GM12878 (cell line): ENCODE measurements at regions not wholly inside any gene's neighbourhood (a gene's known extent, or its start where the extent isn't known, plus 50 kb on each side); places are given as distances from the start of the nearest gene placed in this dataset.

ENCODE experiments used
- ATAC-seq: fragments of 200-7000 bp; cut with Tn5 transposase; 3 replicates; pipeline ENCODE4 v1.9.1; 2020; ENCODE audit warnings: mild to moderate bottlenecking, moderate library complexity
- BruUV-seq: library from RNA; stranded (reverse); fragments of 400-500 nt; replicated peaks from 2 replicates; lab custom pipeline; 2021; lab: Mats Ljungman, UMichigan
- CTCF ChIA-PET: fragments of 300-600 bp; sonication (Branson Sonifier 250); formaldehyde crosslinking; extraction: SDS; loops from one replicate; lab custom pipeline; 2021; ENCODE audit warnings: inconsistent platforms; lab: Yijun Ruan, JAX
- POLR2A ChIA-PET: fragments of 350-600 bp; formaldehyde crosslinking; extraction: SDS; loops from one replicate; lab custom pipeline; 2021; ENCODE audit warnings: inconsistent platforms; lab: Charles Lee
- RAD21 ChIA-PET: fragments of 300-600 bp; sonication (Branson Sonifier 250); formaldehyde crosslinking; loops from one replicate; lab custom pipeline; 2023; ENCODE audit warnings: antibody characterized with exemption; ENCODE audit not compliant: unreplicated experiment; lab: Charles Lee
- SMC1A ChIA-PET: fragments of 300-600 bp; sonication (Branson Sonifier 250); formaldehyde crosslinking; loops from one replicate; lab custom pipeline; 2023; ENCODE audit not compliant: unreplicated experiment, uncharacterized antibody; lab: Charles Lee
- DNase-seq: peaks from one replicate; pipeline ENCODE4 v3.0.0-alpha.2; 2011; ENCODE audit warnings: low read depth, low spot score
- FAIRE-seq: peaks from 3 replicates; lab custom pipeline; 2011; peaks lifted over from hg19 to GRCh38; lab: Jason Lieb, UNC
- H2AFZ ChIP-seq: 2 replicates; pipeline ENCODE4 v1.6.0; 2011; ENCODE audit warnings: low read depth, low read length, control low read depth; ENCODE audit not compliant: control insufficient read depth
- H3K27ac ChIP-seq: 2 replicates; pipeline ENCODE4 v1.5.1; 2011; ENCODE audit warnings: control low read depth; ENCODE audit not compliant: control insufficient read depth, insufficient read depth
- H3K27me3 ChIP-seq, 2 experiments: replicated peaks in 1 of 2; 2 replicates each; pipeline versions ENCODE4 v1.6.0 to v1.6.1; 2011; ENCODE audit warnings: low read length in 1 of 2; ENCODE audit not compliant: control insufficient read depth in 2 of 2, insufficient read depth in 2 of 2
- H3K36me3 ChIP-seq, 2 experiments: 2 replicates each; pipeline ENCODE4 v1.5.1; 2011; ENCODE audit warnings: low read length in 1 of 2; ENCODE audit not compliant: control insufficient read depth in 2 of 2, insufficient read depth in 2 of 2
- H3K4me1 ChIP-seq: 2 replicates; pipeline ENCODE4 v1.6.1; 2011; ENCODE audit warnings: mild to moderate bottlenecking, low read length, moderate library complexity, mixed read lengths; ENCODE audit not compliant: control insufficient read depth, insufficient read depth
- H3K4me2 ChIP-seq: 2 replicates; pipeline ENCODE4 v1.6.0; 2011; ENCODE audit warnings: control low read depth; ENCODE audit not compliant: control insufficient read depth, insufficient read depth
- H3K4me3 ChIP-seq: fragments of 200-600 bp; sonication (generic); 2 replicates; pipeline ENCODE4 v1.5.1; 2016
- H3K79me2 ChIP-seq: 2 replicates; pipeline ENCODE4 v1.6.0; 2011; ENCODE audit warnings: low read length; ENCODE audit not compliant: control insufficient read depth, insufficient read depth
- H3K9ac ChIP-seq: 2 replicates; pipeline ENCODE4 v1.8.0; 2011; ENCODE audit warnings: low read length, control low read depth, mixed read lengths; ENCODE audit not compliant: control insufficient read depth, insufficient read depth
- H3K9me3 ChIP-seq: replicated peaks from 3 replicates; pipeline ENCODE4 v1.5.1; 2011; ENCODE audit warnings: mild to moderate bottlenecking, low read length; ENCODE audit not compliant: control insufficient read depth, insufficient read depth
- H4K20me1 ChIP-seq: 2 replicates; pipeline ENCODE4 v1.6.0; 2011; ENCODE audit not compliant: control insufficient read depth, insufficient read depth
- CBX3 ChIP-seq: fragments of 200-600 bp; sonication (generic); IDR thresholded peaks from 2 replicates; pipeline ENCODE4 v1.6.1; 2016; ENCODE audit warnings: low read depth, borderline replicate concordance
- DPF2 ChIP-seq: fragments of 450-650 bp; IDR thresholded peaks from 2 replicates; pipeline ENCODE4 v1.6.1; 2017; ENCODE audit warnings: mild to moderate bottlenecking
- EZH2 ChIP-seq: IDR thresholded peaks from 2 replicates; pipeline ENCODE4 v1.6.1; 2012; ENCODE audit warnings: low read depth, mild to moderate bottlenecking, control low read depth, inconsistent platforms, low read length, borderline replicate concordance; ENCODE audit not compliant: control insufficient read depth
- HDAC2 ChIP-seq: fragments of 200-600 bp; sonication (generic); IDR thresholded peaks from 2 replicates; pipeline ENCODE4 v1.6.1; 2017
- JUND ChIP-seq: IDR thresholded peaks from 2 replicates; pipeline ENCODE4 v1.6.1; 2012; ENCODE audit warnings: low read depth, mild to moderate bottlenecking, low read length, improper control_type of control experiment, moderate library complexity
- KLF5 ChIP-seq: fragments of 450-650 bp; IDR thresholded peaks from 2 replicates; pipeline ENCODE4 v1.6.1; 2014; ENCODE audit warnings: mild to moderate bottlenecking; ENCODE audit not compliant: partially characterized antibody
- MXI1 ChIP-seq: fragments of 150-350 bp; IDR thresholded peaks from 2 replicates; pipeline ENCODE4 v1.6.1; 2011; ENCODE audit warnings: low read depth, mild to moderate bottlenecking, inconsistent platforms, low read length, improper control_type of control experiment
- NFYA ChIP-seq: IDR thresholded peaks from 2 replicates; pipeline ENCODE4 v1.6.1; 2011; ENCODE audit warnings: low read depth, mild to moderate bottlenecking, low read length, improper control_type of control experiment, borderline replicate concordance
- NR2C2 ChIP-seq: IDR thresholded peaks from 2 replicates; pipeline ENCODE4 v1.6.1; 2011; ENCODE audit warnings: borderline replicate concordance, low read depth; ENCODE audit not compliant: control insufficient read depth, insufficient read length
- POLR2A ChIP-seq: IDR thresholded peaks from 2 replicates; pipeline ENCODE4 v1.6.1; 2011; ENCODE audit warnings: low read depth, mild to moderate bottlenecking, low read length
- YY1 ChIP-seq: IDR thresholded peaks from 2 replicates; pipeline ENCODE4 v1.6.1; 2011; ENCODE audit warnings: low read depth, mild to moderate bottlenecking, low read length
- ZNF274 ChIP-seq: IDR thresholded peaks from one replicate; pipeline ENCODE4 v1.8.0; 2011; ENCODE audit not compliant: insufficient read length, insufficient read depth
- WGBS: methylation state at CpG from one replicate; pipeline ENCODE4 v1.1.6; 2016; ENCODE audit warnings: low lambda C conversion rate; ENCODE audit not compliant: insufficient replicate concordance, insufficient coverage; ENCODE audit errors: missing lambda C conversion rate; 5-methylcytosine and 5-hydroxymethylcytosine counted together
- in situ Hi-C: fragments of 300-500 bp; cut with MboI; formaldehyde crosslinking; loops from 9 replicates; pipeline ENCODE4 v1.14.3; 2018; ENCODE audit warnings: mixed read lengths
- intact Hi-C: fragments of 100-400 bp; cut with micrococcal nuclease; formaldehyde crosslinking; loops from one replicate; pipeline ENCODE4 v1.14.2; 2022; ENCODE audit not compliant: unreplicated experiment
- TF ChIP-seq, protein P1 (sequence below): fragments of 450-650 bp; IDR thresholded peaks from 2 replicates; pipeline ENCODE4 v1.6.1; 2016; ENCODE audit warnings: mild to moderate bottlenecking, moderate library complexity, borderline replicate concordance

GRCh38 chr16:51710905-51711563 is 560.0 kb upstream of the SALL1 start:
- ATAC-seq, result no peak
- no peak overlapping the region for H3K9ac ChIP-seq
- no peak overlapping the region for H3K4me2 ChIP-seq
- SMC1A ChIA-PET, result interaction anchor here (0.7 kb wide), 1 partner anchor 10 kb away, joined by 3 read pairs; no protein-coding TSS in a partner anchor
- no peak overlapping the region for H3K27ac ChIP-seq
- H3K27me3 ChIP-seq, result no peaks in the 10 kb centered on the region
- DNase-seq, result no peak
- in situ Hi-C loops (no loop called here), intact Hi-C loops (no loop called here)
- H3K36me3 ChIP-seq, result no peaks in the 10 kb centered on the region
- WGBS, result 23% methylated on average over 2 of the region's 2 CpGs
- H3K79me2 ChIP-seq, result no peaks in the 10 kb centered on the region
- no TSS peak for BruUV-seq
- POLR2A ChIA-PET, result no interaction called here
- no peaks in the 10 kb centered on the region for H3K9me3 ChIP-seq
- H3K4me3 ChIP-seq, result no peak overlapping the region
- TF ChIP-seq MXI1 (no peak), CBX3 (no peak), NFYA (no peak), ZNF274 (no peak), YY1 (no peak), EZH2 (no peak), NR2C2 (no peak), JUND (no peak), POLR2A (no peak), DPF2 (no peak), HDAC2 (no peak), KLF5 (no peak)
- TF ChIP-seq, protein P1, sequence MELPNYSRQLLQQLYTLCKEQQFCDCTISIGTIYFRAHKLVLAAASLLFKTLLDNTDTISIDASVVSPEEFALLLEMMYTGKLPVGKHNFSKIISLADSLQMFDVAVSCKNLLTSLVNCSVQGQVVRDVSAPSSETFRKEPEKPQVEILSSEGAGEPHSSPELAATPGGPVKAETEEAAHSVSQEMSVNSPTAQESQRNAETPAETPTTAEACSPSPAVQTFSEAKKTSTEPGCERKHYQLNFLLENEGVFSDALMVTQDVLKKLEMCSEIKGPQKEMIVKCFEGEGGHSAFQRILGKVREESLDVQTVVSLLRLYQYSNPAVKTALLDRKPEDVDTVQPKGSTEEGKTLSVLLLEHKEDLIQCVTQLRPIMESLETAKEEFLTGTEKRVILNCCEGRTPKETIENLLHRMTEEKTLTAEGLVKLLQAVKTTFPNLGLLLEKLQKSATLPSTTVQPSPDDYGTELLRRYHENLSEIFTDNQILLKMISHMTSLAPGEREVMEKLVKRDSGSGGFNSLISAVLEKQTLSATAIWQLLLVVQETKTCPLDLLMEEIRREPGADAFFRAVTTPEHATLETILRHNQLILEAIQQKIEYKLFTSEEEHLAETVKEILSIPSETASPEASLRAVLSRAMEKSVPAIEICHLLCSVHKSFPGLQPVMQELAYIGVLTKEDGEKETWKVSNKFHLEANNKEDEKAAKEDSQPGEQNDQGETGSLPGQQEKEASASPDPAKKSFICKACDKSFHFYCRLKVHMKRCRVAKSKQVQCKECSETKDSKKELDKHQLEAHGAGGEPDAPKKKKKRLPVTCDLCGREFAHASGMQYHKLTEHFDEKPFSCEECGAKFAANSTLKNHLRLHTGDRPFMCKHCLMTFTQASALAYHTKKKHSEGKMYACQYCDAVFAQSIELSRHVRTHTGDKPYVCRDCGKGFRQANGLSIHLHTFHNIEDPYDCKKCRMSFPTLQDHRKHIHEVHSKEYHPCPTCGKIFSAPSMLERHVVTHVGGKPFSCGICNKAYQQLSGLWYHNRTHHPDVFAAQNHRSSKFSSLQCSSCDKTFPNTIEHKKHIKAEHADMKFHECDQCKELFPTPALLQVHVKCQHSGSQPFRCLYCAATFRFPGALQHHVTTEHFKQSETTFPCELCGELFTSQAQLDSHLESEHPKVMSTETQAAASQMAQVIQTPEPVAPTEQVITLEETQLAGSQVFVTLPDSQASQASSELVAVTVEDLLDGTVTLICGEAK, result no peak
- FAIRE-seq, result no peak
- H2AFZ ChIP-seq, result no peak overlapping the region
- RAD21 ChIA-PET, result no interaction called here
- H4K20me1 ChIP-seq, result no peaks in the 10 kb centered on the region
- no peaks in the 10 kb centered on the region for H3K4me1 ChIP-seq
- CTCF ChIA-PET, result no interaction called here
